SU-DHL-6 (cell line): ENCODE measurements at regions not wholly inside any gene's neighbourhood (a gene's known extent, or its start where the extent isn't known, plus 50 kb on each side); places are given as distances from the start of the nearest gene placed in this dataset.

Source experiments
- H2AFZ ChIP-seq: fragments of 200-600 bp; sonication (generic); 2 replicates; pipeline ENCODE4 v1.6.1; 2014; ENCODE audit warnings: low read depth, mild to moderate bottlenecking, moderate library complexity, mixed read lengths, antibody characterized with exemption, low read length; ENCODE audit not compliant: severe bottlenecking
- H3F3A ChIP-seq: fragments of 200-600 bp; shearing (Covaris generic); 2 replicates; pipeline ENCODE4 v1.6.0; 2016; ENCODE audit warnings: antibody characterized with exemption, mild to moderate bottlenecking; ENCODE audit not compliant: insufficient read depth
- H3K27ac ChIP-seq: fragments of 200-600 bp; sonication (generic); 2 replicates; pipeline ENCODE4 v1.5.1; 2016; ENCODE audit warnings: low read depth, mild to moderate bottlenecking, low read length, moderate library complexity, mixed read lengths
- H3K27me3 ChIP-seq: fragments of 200-600 bp; sonication (generic), shearing (Covaris generic); 2 replicates; pipeline ENCODE4 v1.6.0; 2014; ENCODE audit warnings: mild to moderate bottlenecking, low read length
- H3K36me3 ChIP-seq: fragments of 200-600 bp; sonication (generic); 2 replicates; pipeline ENCODE4 v1.6.1; 2014; ENCODE audit warnings: mild to moderate bottlenecking, low read length, mixed read lengths
- H3K4me2 ChIP-seq: fragments of 300-600, 200-600 bp; shearing (Covaris generic), sonication (generic); 2 replicates; pipeline ENCODE4 v1.6.0; 2014; ENCODE audit warnings: low read length, low read depth, mild to moderate bottlenecking; ENCODE audit not compliant: poor library complexity, severe bottlenecking
- H3K4me3 ChIP-seq: fragments of 200-600 bp; sonication (generic); 2 replicates; pipeline ENCODE4 v1.5.1; 2014; ENCODE audit warnings: antibody characterized with exemption, low read length, mild to moderate bottlenecking, mixed read lengths; ENCODE audit not compliant: insufficient read depth, poor library complexity, severe bottlenecking
- H3K79me2 ChIP-seq: fragments of 200-600 bp; sonication (generic); 2 replicates; pipeline ENCODE4 v1.6.1; 2014; ENCODE audit warnings: mild to moderate bottlenecking, low read length, moderate library complexity; ENCODE audit not compliant: insufficient read depth
- H3K9ac ChIP-seq: fragments of 200-600 bp; sonication (generic); 2 replicates; pipeline ENCODE4 v1.7.0; 2014; ENCODE audit warnings: mild to moderate bottlenecking, low read length
- H3K9me2 ChIP-seq: fragments of 200-600 bp; sonication (generic); replicated peaks from 2 replicates; pipeline ENCODE4 v1.6.1; 2014; ENCODE audit warnings: low read length; ENCODE audit not compliant: insufficient read depth
- H3K9me3 ChIP-seq: fragments of 200-600 bp; sonication (generic); 2 replicates; pipeline ENCODE4 v1.6.1; 2014; ENCODE audit warnings: low read length, mixed read lengths; ENCODE audit not compliant: insufficient read depth
- H4K20me1 ChIP-seq: fragments of 200-600 bp; sonication (generic); 2 replicates; pipeline ENCODE4 v1.6.1; 2014; ENCODE audit warnings: low read depth, mild to moderate bottlenecking, antibody characterized with exemption, low read length, moderate library complexity, mixed read lengths
- CTCF ChIP-seq: fragments of 200-600 bp; sonication (generic); IDR thresholded peaks from one replicate; pipeline ENCODE4 v1.5.1; 2017; ENCODE audit warnings: antibody characterized with exemption, mild to moderate bottlenecking, low read length, moderate library complexity; ENCODE audit not compliant: insufficient read depth, poor library complexity, severe bottlenecking
- EZH2phosphoT487 ChIP-seq: fragments of 200-600 bp; sonication (generic), shearing (Covaris generic); conservative IDR thresholded peaks from 2 replicates; pipeline ENCODE4 v1.6.1; 2018; ENCODE audit warnings: mild to moderate bottlenecking, antibody characterized with exemption, low read length, moderate library complexity, mixed read lengths

GRCh38 chr7:93704217-93704616 is 129.7 kb upstream of the CALCR start:
- H2AFZ ChIP-seq: no peak overlapping the region
- no peaks in the 10 kb centered on the region for H3K36me3 ChIP-seq
- H3K79me2 ChIP-seq: no peaks in the 10 kb centered on the region
- no peak overlapping the region for H3K9ac ChIP-seq
- no peaks in the 10 kb centered on the region for H3K9me3 ChIP-seq
- no peak overlapping the region for H3K4me3 ChIP-seq
- no peaks in the 10 kb centered on the region for H3K9me2 ChIP-seq
- H3K4me2 ChIP-seq: no peak overlapping the region
- no peak overlapping the region for H3K27ac ChIP-seq
- H4K20me1 ChIP-seq: 0 out of 2 replicates have a peak, but pooled peaks cover 6% of the 10 kb centered on the region
- peaks cover 5% of the 10 kb centered on the region; the same call in 1 of the 2 replicates for H3K27me3 ChIP-seq
- TF ChIP-seq CTCF (no peak), EZH2phosphoT487 (no peak)
- H3F3A ChIP-seq: no peaks in the 10 kb centered on the region

GRCh38 chr7:93697901-93698300 is 123.4 kb upstream of the CALCR start:
- Histone ChIP-seq H4K20me1 (peaks cover 6% of the 10 kb centered on the region; the same call in 1 of the 2 replicates), H3K9me2 (no peaks in the 10 kb centered on the region), H3K9me3 (no peaks in the 10 kb centered on the region), H3K4me2 (no peak overlapping the region), H3K36me3 (no peaks in the 10 kb centered on the region), H3K4me3 (no peak overlapping the region), H3K27me3 (no peaks in the 10 kb centered on the region), H3K79me2 (no peaks in the 10 kb centered on the region), H3K9ac (no peak overlapping the region), H3F3A (no peaks in the 10 kb centered on the region), H3K27ac (no peak overlapping the region), H2AFZ (no peak overlapping the region)
- no peak for TF ChIP-seq CTCF
- TF ChIP-seq EZH2phosphoT487: no peak

DNA sequence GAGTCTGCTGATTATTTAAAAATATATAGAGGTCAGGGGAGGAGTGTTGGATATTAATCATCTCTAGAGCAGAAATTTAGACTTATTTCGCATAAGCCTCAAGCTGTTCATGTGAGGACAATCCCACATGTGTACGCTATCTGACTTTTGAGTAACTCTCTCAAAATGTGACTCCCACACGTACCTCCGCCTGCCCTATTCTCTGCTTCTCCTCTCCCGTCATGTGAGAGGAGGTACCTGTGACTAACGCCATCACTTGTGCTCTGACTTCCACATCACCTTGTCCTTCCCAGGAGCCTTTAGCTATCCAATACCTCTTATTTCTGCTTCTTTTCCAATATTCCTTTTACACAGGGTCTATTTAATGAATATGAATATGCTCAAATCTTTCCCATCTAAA is 119.3 kb upstream of the CALCR start:
- H4K20me1 ChIP-seq: peaks cover 6% of the 10 kb centered on the region; the same call in 1 of the 2 replicates
- no peak overlapping the region for H3K4me2 ChIP-seq
- no peak overlapping the region for H2AFZ ChIP-seq
- TF ChIP-seq EZH2phosphoT487 (no peak), CTCF (no peak)
- H3K36me3 ChIP-seq: no peaks in the 10 kb centered on the region
- H3K9ac ChIP-seq: no peak overlapping the region
- no peaks in the 10 kb centered on the region for H3F3A ChIP-seq
- H3K4me3 ChIP-seq: no peak overlapping the region
- H3K79me2 ChIP-seq: no peaks in the 10 kb centered on the region
- no peaks in the 10 kb centered on the region for H3K9me3 ChIP-seq
- H3K9me2 ChIP-seq: no peaks in the 10 kb centered on the region
- H3K27ac ChIP-seq: no peak overlapping the region
- no peaks in the 10 kb centered on the region for H3K27me3 ChIP-seq

- TF ChIP-seq EZH2phosphoT487 (no peak), CTCF (no peak)
- Histone ChIP-seq H4K20me1 (no peaks in the 10 kb centered on the region), H3K36me3 (no peaks in the 10 kb centered on the region; the same call in 1 of the 2 replicates), H3K4me2 (no peak overlapping the region), H3K9ac (no peak overlapping the region), H3K9me2 (no peaks in the 10 kb centered on the region), H3F3A (no peaks in the 10 kb centered on the region), H3K27me3 (no peaks in the 10 kb centered on the region), H3K9me3 (no peaks in the 10 kb centered on the region), H2AFZ (no peak overlapping the region), H3K4me3 (no peak overlapping the region), H3K79me2 (no peaks in the 10 kb centered on the region), H3K27ac (no peak overlapping the region)
Observed at GRCh38 chr7:93690021-93690420, 115.5 kb upstream of the CALCR start.
